K562 (cell line): ENCODE measurements at regions not wholly inside any gene's neighbourhood (a gene's known extent, or its start where the extent isn't known, plus 50 kb on each side); places are given as distances from the start of the nearest gene placed in this dataset.

Source experiments
- ATAC-seq: fragments of 200-7000 bp; cut with Tn5 transposase; 3 replicates; pipeline ENCODE4 v1.9.1; 2020; ENCODE audit warnings: moderate library complexity
- BruUV-seq: library from RNA; stranded (reverse); fragments of 400-500 nt; replicated peaks from 2 replicates; lab custom pipeline; 2021; lab: Mats Ljungman, UMichigan
- CTCF ChIA-PET: fragments of 300-600 bp; formaldehyde crosslinking; extraction: SDS; loops from one replicate; lab custom pipeline; 2021; ENCODE audit warnings: low intra/inter-chr PET ratio; lab: Yijun Ruan, JAX
- POLR2A ChIA-PET: fragments of 300-600, 350-650 bp; sonication (Branson Sonifier 250); formaldehyde crosslinking; extraction: SDS; loops from one replicate; lab custom pipeline; 2021; ENCODE audit warnings: antibody characterized with exemption, inconsistent platforms; lab: Yijun Ruan, JAX
- DNase-seq, 4 experiments: peaks; one replicate each; pipeline versions ENCODE4 v3.0.0 to v3.0.0-alpha.2; 2011 to 2018; ENCODE audit warnings: low spot score in 3 of 4, mixed read lengths in 3 of 4; ENCODE audit errors: extremely low read depth in 1 of 4
- FAIRE-seq: peaks from 2 replicates; lab custom pipeline; 2011; peaks lifted over from hg19 to GRCh38; lab: Jason Lieb, UNC
- H2AFZ ChIP-seq: 2 replicates; pipeline ENCODE4 v1.6.0; 2011; ENCODE audit warnings: low read depth, low read length, control low read depth, inconsistent platforms
- H3K27ac ChIP-seq: fragments of 200-600 bp; 3 replicates; pipeline ENCODE4 v1.8.0; 2011; ENCODE audit warnings: low read depth, mild to moderate bottlenecking, control low read depth, inconsistent platforms, low read length, moderate library complexity, mixed read lengths; ENCODE audit errors: extremely low read depth
- H3K27me3 ChIP-seq, 2 experiments: fragments of 300-600 bp in 1 of 2; 2 replicates in 1 of 2; 3 replicates in 1 of 2; pipeline versions ENCODE4 v1.6.0 to v1.8.0; 2011; ENCODE audit warnings: inconsistent platforms in 2 of 2, low read length in 2 of 2, mild to moderate bottlenecking in 1 of 2, mixed read lengths in 1 of 2, moderate library complexity in 1 of 2; ENCODE audit not compliant: control insufficient read depth in 2 of 2, insufficient read depth in 2 of 2
- H3K36me3 ChIP-seq: fragments of 300-600 bp; 3 replicates; pipeline ENCODE4 v1.8.0; 2011; ENCODE audit warnings: mild to moderate bottlenecking, low read length, inconsistent platforms; ENCODE audit not compliant: control insufficient read depth, insufficient read depth
- H3K4me1 ChIP-seq, 2 experiments: fragments of 200-600 bp in 1 of 2; replicated peaks in 1 of 2; 2 replicates in 1 of 2; 3 replicates in 1 of 2; pipeline versions ENCODE4 v1.5.1 to v1.8.0; 2011; ENCODE audit warnings: inconsistent platforms in 2 of 2, low read length in 2 of 2, mild to moderate bottlenecking in 1 of 2, mixed read lengths in 1 of 2, moderate library complexity in 1 of 2; ENCODE audit not compliant: control insufficient read depth in 2 of 2, insufficient read depth in 2 of 2
- H3K4me2 ChIP-seq: 2 replicates; pipeline ENCODE4 v1.6.1; 2011; ENCODE audit warnings: low read length, control low read depth, inconsistent platforms, mixed read lengths; ENCODE audit not compliant: insufficient read depth
- H3K4me3 ChIP-seq: fragments of 200-600 bp; sonication (generic), shearing (Covaris generic); 2 replicates; pipeline ENCODE4 v1.5.1; 2016; ENCODE audit warnings: control low read depth, inconsistent platforms
- H3K79me2 ChIP-seq: fragments of 200-600 bp; 3 replicates; pipeline ENCODE4 v1.8.0; 2011; ENCODE audit warnings: low read length, inconsistent platforms; ENCODE audit not compliant: control insufficient read depth, insufficient read depth
- H3K9ac ChIP-seq, 2 experiments: 2 replicates each; pipeline versions ENCODE4 v1.6.0 to v1.6.1; 2011; ENCODE audit warnings: low read depth in 2 of 2, low read length in 2 of 2, control low read depth in 1 of 2, inconsistent platforms in 1 of 2, mild to moderate bottlenecking in 1 of 2, mixed read lengths in 1 of 2; ENCODE audit not compliant: insufficient read depth in 1 of 2
- H3K9me1 ChIP-seq: one replicate; pipeline ENCODE4 v1.6.0; 2011; ENCODE audit warnings: inconsistent platforms, mild to moderate bottlenecking, low read length, moderate library complexity; ENCODE audit not compliant: control insufficient read depth, insufficient read depth
- H3K9me3 ChIP-seq: replicated peaks from 2 replicates; pipeline ENCODE4 v1.5.1; 2011; ENCODE audit warnings: low read depth, low read length, inconsistent platforms; ENCODE audit not compliant: control insufficient read depth, insufficient read depth
- H4K20me1 ChIP-seq: replicated peaks from 2 replicates; pipeline ENCODE4 v1.6.1; 2011; ENCODE audit warnings: low read length, inconsistent platforms, mixed read lengths; ENCODE audit not compliant: control insufficient read depth, insufficient read depth
- CBFB ChIP-seq: sonication (generic); formaldehyde crosslinking; IDR thresholded peaks from 2 replicates; pipeline ENCODE4 v1.4.0; 2020; ENCODE audit warnings: mild to moderate bottlenecking, missing genetic modification reagents
- GMEB1 ChIP-seq: fragments of 250-450 bp; sonication (Bioruptor Pico); IDR thresholded peaks from 2 replicates; pipeline ENCODE4 v1.4.0; 2020; ENCODE audit warnings: mild to moderate bottlenecking
- U2AF1 ChIP-seq: fragments of 200-400 bp; formaldehyde crosslinking; optimal IDR thresholded peaks from 2 replicates; pipeline ENCODE3; 2017; ENCODE audit warnings: mild to moderate bottlenecking, low read depth, low read length, moderate library complexity
- WGBS: fragments of 100-300 bp; shearing (Covaris generic); methylation state at CpG from one replicate; pipeline ENCODE4 v1.1.6; 2016; ENCODE audit warnings: low coverage, mixed read lengths; ENCODE audit not compliant: insufficient coverage; ENCODE audit errors: missing lambda C conversion rate; 5-methylcytosine and 5-hydroxymethylcytosine counted together
- in situ Hi-C: fragments of 300-500 bp; cut with MboI; formaldehyde crosslinking; loops from 4 replicates; pipeline ENCODE4 v1.15.0; 2018; ENCODE audit warnings: inconsistent platforms, mixed read lengths
- intact Hi-C: fragments of 100-400 bp; cut with micrococcal nuclease; formaldehyde crosslinking; loops from 2 replicates; pipeline ENCODE4 v1.14.2; 2022

- TF ChIP-seq GMEB1 (CRISPR knock-in tag) = no peak
Measured at GRCh38 chr2:18182861-18183260, 304.4 kb downstream of the KCNS3 start (continued).

- no peak for ATAC-seq
- H3K79me2 ChIP-seq = no peaks in the 10 kb centered on the region
- H3K4me3 ChIP-seq = no peak overlapping the region
- H3K27ac ChIP-seq = no peak overlapping the region
- no peak overlapping the region for H2AFZ ChIP-seq
- intact Hi-C loops (no loop called here), in situ Hi-C loops (loop anchor here (10.0 kb wide), 1 partner anchor 326 kb away; no protein-coding TSS in a partner anchor)
- H3K4me2 ChIP-seq = no peak overlapping the region
- H3K9me1 ChIP-seq = no peaks in the 10 kb centered on the region
- WGBS = 0% methylated on average over 3 of the region's 3 CpGs
- no peaks in the 10 kb centered on the region for H3K36me3 ChIP-seq
- H4K20me1 ChIP-seq = no peaks in the 10 kb centered on the region
- DNase-seq = no peak
- BruUV-seq = no TSS peak
- H3K9me3 ChIP-seq = no peaks in the 10 kb centered on the region
- CTCF ChIA-PET = no interaction called here
- POLR2A ChIA-PET = no interaction called here
- no peak for TF ChIP-seq CBFB (CRISPR knock-in tag)
- TF ChIP-seq U2AF1 = no peak
- H3K9ac ChIP-seq = no peak overlapping the region
- no peaks in the 10 kb centered on the region for H3K4me1 ChIP-seq
- no peaks in the 10 kb centered on the region for H3K27me3 ChIP-seq
- FAIRE-seq = no peak
Measured at GRCh38 chr2:18180912-18181311, 302.4 kb downstream of the KCNS3 start.
